ENCODE measurements at regions not wholly inside any gene's neighbourhood (a gene's known extent, or its start where the extent isn't known, plus 50 kb on each side); places are given as distances from the start of the nearest gene placed in this dataset.

- no peak for DNase-seq (ENCODE audit: low read depth, low spot score)
- in situ Hi-C loops (cut with HindIII; ENCODE audit: low pct_unique_long_range_greater_than_20kb, low sequenced_read_pairs), result no loop called here
These were observed 111.7 kb upstream of the IRF2BP2 start for GRCh38 chr1:234721476-234722269.

GRCh38 chr1:234720709-234721441 is 110.9 kb upstream of the IRF2BP2 start:
- in situ Hi-C loops (cut with HindIII; ENCODE audit: low pct_unique_long_range_greater_than_20kb, low sequenced_read_pairs), result no loop called here
- DNase-seq (ENCODE audit: low read depth, low spot score), result no peak

GRCh38 chr1:234719454-234720251 is 109.7 kb upstream of the IRF2BP2 start:
- in situ Hi-C loops (cut with HindIII; ENCODE audit: low pct_unique_long_range_greater_than_20kb, low sequenced_read_pairs), result no loop called here
- DNase-seq (ENCODE audit: low read depth, low spot score), result no peak

GRCh38 chr1:234718496-234719453 is 108.8 kb upstream of the IRF2BP2 start:
- in situ Hi-C loops (cut with HindIII; ENCODE audit: low pct_unique_long_range_greater_than_20kb, low sequenced_read_pairs), result no loop called here
- DNase-seq (ENCODE audit: low read depth, low spot score), result peak; percentile 86

- in situ Hi-C loops (cut with HindIII; ENCODE audit: low pct_unique_long_range_greater_than_20kb, low sequenced_read_pairs), result no loop called here
- DNase-seq (ENCODE audit: low read depth, low spot score), result no peak
These were observed 107.0 kb upstream of the IRF2BP2 start for GRCh38 chr1:234716908-234717375.

GRCh38 chr1:234715252-234716014 is 105.5 kb upstream of the IRF2BP2 start:
- DNase-seq (ENCODE audit: low read depth, low spot score), result no peak
- in situ Hi-C loops (cut with HindIII; ENCODE audit: low pct_unique_long_range_greater_than_20kb, low sequenced_read_pairs), result no loop called here

- DNase-seq (ENCODE audit: low read depth, low spot score), result no peak
- in situ Hi-C loops (cut with HindIII; ENCODE audit: low pct_unique_long_range_greater_than_20kb, low sequenced_read_pairs), result no loop called here
These were observed 103.9 kb upstream of the IRF2BP2 start for GRCh38 chr1:234713859-234714258.

GRCh38 chr1:234713440-234713839 is 103.5 kb upstream of the IRF2BP2 start:
- in situ Hi-C loops (cut with HindIII; ENCODE audit: low pct_unique_long_range_greater_than_20kb, low sequenced_read_pairs), result no loop called here
- no peak for DNase-seq (ENCODE audit: low read depth, low spot score)

- in situ Hi-C loops (cut with HindIII; ENCODE audit: low pct_unique_long_range_greater_than_20kb, low sequenced_read_pairs), result no loop called here
- no peak for DNase-seq (ENCODE audit: low read depth, low spot score)
These were observed 102.9 kb upstream of the IRF2BP2 start for GRCh38 chr1:234712891-234713305.

- no peak for DNase-seq (ENCODE audit: low read depth, low spot score)
- in situ Hi-C loops (cut with HindIII; ENCODE audit: low pct_unique_long_range_greater_than_20kb, low sequenced_read_pairs), result no loop called here
These were observed 101.2 kb upstream of the IRF2BP2 start for GRCh38 chr1:234710936-234711724.

GRCh38 chr1:234710381-234710780 is 100.4 kb upstream of the IRF2BP2 start:
- no peak for DNase-seq (ENCODE audit: low read depth, low spot score)
- in situ Hi-C loops (cut with HindIII; ENCODE audit: low pct_unique_long_range_greater_than_20kb, low sequenced_read_pairs), result no loop called here

GRCh38 chr1:234709473-234710228 is 99.7 kb upstream of the IRF2BP2 start:
- in situ Hi-C loops (cut with HindIII; ENCODE audit: low pct_unique_long_range_greater_than_20kb, low sequenced_read_pairs), result no loop called here
- DNase-seq (ENCODE audit: low read depth, low spot score), result no peak

GRCh38 chr1:234708700-234709395 is 98.9 kb upstream of the IRF2BP2 start:
- in situ Hi-C loops (cut with HindIII; ENCODE audit: low pct_unique_long_range_greater_than_20kb, low sequenced_read_pairs), result no loop called here
- no peak for DNase-seq (ENCODE audit: low read depth, low spot score)

- in situ Hi-C loops (cut with HindIII; ENCODE audit: low pct_unique_long_range_greater_than_20kb, low sequenced_read_pairs), result no loop called here
- DNase-seq (ENCODE audit: low read depth, low spot score), result no peak
These were observed 97.7 kb upstream of the IRF2BP2 start for GRCh38 chr1:234707641-234708040.

- DNase-seq (ENCODE audit: low read depth, low spot score), result no peak
- in situ Hi-C loops (cut with HindIII; ENCODE audit: low pct_unique_long_range_greater_than_20kb, low sequenced_read_pairs), result no loop called here
These were observed 97.0 kb upstream of the IRF2BP2 start for GRCh38 chr1:234706931-234707330.
